Tibial artery (tissue), 4 donors: ENCODE measurements at regions not wholly inside any gene's neighbourhood (a gene's known extent, or its start where the extent isn't known, plus 50 kb on each side); places are given as distances from the start of the nearest gene placed in this dataset.

Experiments used
- DNase-seq, 2 donors: peaks; one replicate each; pipeline ENCODE4 v3.0.0-alpha.2; 2019
- H3K27ac ChIP-seq, 2 donors: fragments of 200-600 bp; sonication (generic) in 1 of 2; 1 replicate in 1 of 2; 2 replicates in 1 of 2; pipeline ENCODE4 v1.5.1; 2018 to 2019; ENCODE audit warnings: mild to moderate bottlenecking in 1 of 2
- H3K27me3 ChIP-seq, 2 donors: fragments of 200-600 bp; sonication (generic) in 1 of 2; one replicate each; pipeline versions ENCODE4 v1.5.1 to v1.6.0; 2016 to 2019
- H3K36me3 ChIP-seq, 3 donors: fragments of 200-600 bp; sonication (generic) in 2 of 3; one replicate each; pipeline ENCODE4 v1.5.1; 2016 to 2019; ENCODE audit warnings: mild to moderate bottlenecking in 2 of 3
- H3K4me1 ChIP-seq, 4 donors: fragments of 200-600 bp; sonication (generic) in 2 of 4; 1 replicate in 3 of 4; 2 replicates in 1 of 4; pipeline ENCODE4 v1.5.1; 2016 to 2019
- H3K4me3 ChIP-seq, 2 donors: fragments of 200-600 bp; sonication (generic) in 1 of 2; 1 replicate in 1 of 2; 2 replicates in 1 of 2; pipeline ENCODE4 v1.5.1; 2018 to 2019; ENCODE audit warnings: mild to moderate bottlenecking in 2 of 2
- H3K9me3 ChIP-seq, 3 donors: fragments of 200-600 bp; sonication (generic) in 1 of 3; one replicate each; pipeline ENCODE4 v1.5.1; 2016 to 2019
- CTCF ChIP-seq, 2 experiments: fragments of 200-600 bp in 1 of 2; fragments of 450-650 bp in 1 of 2; IDR thresholded peaks; one replicate each; pipeline ENCODE4 v1.5.1; 2017 to 2019; ENCODE audit warnings: antibody characterized with exemption in 2 of 2, mild to moderate bottlenecking in 1 of 2, moderate library complexity in 1 of 2
- intact Hi-C: fragments of 100-400 bp; cut with DNase I; formaldehyde crosslinking; loops from one replicate; pipeline ENCODE4 v1.15.0; 2023; ENCODE audit warnings: low total_unique reads

GRCh38 chr2:168365094-168365621 lies 90.9 kb upstream of the CERS6 start:
- H3K27ac ChIP-seq, result no peak overlapping the region
- no peaks in the 10 kb centered on the region for H3K9me3 ChIP-seq
- no peak for DNase-seq
- intact Hi-C loops, result no loop called here
- no peaks in the 10 kb centered on the region for H3K36me3 ChIP-seq
- no peak for TF ChIP-seq CTCF (IDR thresholded peaks at IDR 0.05)
- H3K27me3 ChIP-seq, result no peaks in the 10 kb centered on the region
- H3K4me3 ChIP-seq, result no peak overlapping the region
- H3K4me1 ChIP-seq, result no peaks in the 10 kb centered on the region

GRCh38 chr2:168369031-168369430 lies 87.0 kb upstream of the CERS6 start:
- Histone ChIP-seq H3K27ac (no peak overlapping the region), H3K27me3 (no peaks in the 10 kb centered on the region), H3K36me3 (no peaks in the 10 kb centered on the region), H3K4me3 (no peak overlapping the region), H3K9me3 (no peaks in the 10 kb centered on the region), H3K4me1 (no peaks in the 10 kb centered on the region)
- no peak for DNase-seq
- TF ChIP-seq CTCF (IDR thresholded peaks at IDR 0.05), result no peak
- intact Hi-C loops, result no loop called here

GRCh38 chr2:168371273-168372019 lies 84.6 kb upstream of the CERS6 start:
- Histone ChIP-seq H3K36me3 (no peaks in the 10 kb centered on the region), H3K27ac (no peak overlapping the region), H3K9me3 (peaks cover 0 to 5% (median 0%) of the 10 kb centered on the region in 3 donors), H3K27me3 (no peaks in the 10 kb centered on the region), H3K4me1 (no peaks in the 10 kb centered on the region), H3K4me3 (no peak overlapping the region)
- no peak for DNase-seq
- intact Hi-C loops, result no loop called here
- TF ChIP-seq CTCF (IDR thresholded peaks at IDR 0.05), result no peak

GRCh38 chr2:168373468-168373867 lies 82.6 kb upstream of the CERS6 start:
- no peaks in the 10 kb centered on the region for H3K4me1 ChIP-seq
- peaks cover 0 to 7% (median 5%) of the 10 kb centered on the region in 3 donors for H3K9me3 ChIP-seq
- intact Hi-C loops, result no loop called here
- no peaks in the 10 kb centered on the region for H3K27me3 ChIP-seq
- no peak overlapping the region for H3K4me3 ChIP-seq
- no peak for DNase-seq
- H3K27ac ChIP-seq, result no peak overlapping the region
- no peak for TF ChIP-seq CTCF (IDR thresholded peaks at IDR 0.05)
- H3K36me3 ChIP-seq, result no peaks in the 10 kb centered on the region

- Histone ChIP-seq H3K27me3 (no peaks in the 10 kb centered on the region), H3K4me1 (no peaks in the 10 kb centered on the region), H3K4me3 (no peak overlapping the region), H3K27ac (no peak overlapping the region), H3K9me3 (peaks cover 0 to 7% (median 5%) of the 10 kb centered on the region in 3 donors), H3K36me3 (no peaks in the 10 kb centered on the region)
- intact Hi-C loops, result no loop called here
- no peak for DNase-seq
- no peak for TF ChIP-seq CTCF (IDR thresholded peaks at IDR 0.05)
These were observed 80.8 kb upstream of the CERS6 start for GRCh38 chr2:168375195-168375798.
